Endodermal cell (in vitro differentiated cells): ENCODE measurements at regions not wholly inside any gene's neighbourhood (a gene's known extent, or its start where the extent isn't known, plus 50 kb on each side); places are given as distances from the start of the nearest gene placed in this dataset.

Experiments
- DNase-seq: peaks from one replicate; pipeline ENCODE4 v3.0.0-alpha.2; 2017
- H3K27ac ChIP-seq: 2 replicates; pipeline ENCODE4 v1.5.1; 2013; ENCODE audit warnings: mild to moderate bottlenecking, low read depth, low read length, moderate library complexity
- H3K27me3 ChIP-seq: 2 replicates; pipeline ENCODE4 v1.6.1; 2013; ENCODE audit warnings: mild to moderate bottlenecking, low read length, moderate library complexity; ENCODE audit not compliant: insufficient read depth, control insufficient read depth, poor library complexity, severe bottlenecking
- H3K36me3 ChIP-seq: 2 replicates; pipeline ENCODE4 v1.7.0; 2013; ENCODE audit warnings: mild to moderate bottlenecking, low read length, moderate library complexity; ENCODE audit not compliant: control insufficient read depth, insufficient read depth
- H3K4me1 ChIP-seq: one replicate; pipeline ENCODE4 v1.7.0; 2013; ENCODE audit warnings: low read length; ENCODE audit not compliant: control insufficient read depth, insufficient read depth
- H3K4me3 ChIP-seq: 2 replicates; pipeline ENCODE4 v1.5.1; 2013; ENCODE audit warnings: mild to moderate bottlenecking, low read length, moderate library complexity
- H3K9ac ChIP-seq: 2 replicates; pipeline ENCODE4 v1.6.1; 2013; ENCODE audit warnings: mild to moderate bottlenecking, low read length, moderate library complexity; ENCODE audit not compliant: poor library complexity, severe bottlenecking; ENCODE audit errors: extremely low read depth
- H3K9me3 ChIP-seq: 2 replicates; pipeline ENCODE4 v1.6.1; 2013; ENCODE audit warnings: mild to moderate bottlenecking, low read length, moderate library complexity; ENCODE audit not compliant: control insufficient read depth
- H3K27ac Mint-ChIP-seq: 2 replicates; pipeline ENCODE4 v1.8.0; 2020; ENCODE audit warnings: mixed read lengths
- H3K27me3 Mint-ChIP-seq: 2 replicates; pipeline ENCODE4 v1.8.0; 2021; ENCODE audit warnings: mild to moderate bottlenecking, mixed read lengths; ENCODE audit not compliant: insufficient read depth
- H3K36me3 Mint-ChIP-seq: 2 replicates; pipeline ENCODE4 v1.8.0; 2020; ENCODE audit warnings: low read depth, mixed read lengths
- H3K4me1 Mint-ChIP-seq: 2 replicates; pipeline ENCODE4 v1.8.0; 2020; ENCODE audit warnings: mixed read lengths
- H3K4me3 Mint-ChIP-seq: 2 replicates; pipeline ENCODE4 v1.8.0; 2020; ENCODE audit warnings: mild to moderate bottlenecking, moderate library complexity, mixed read lengths
- H3K9me3 Mint-ChIP-seq: 2 replicates; pipeline ENCODE4 v1.8.0; 2020; ENCODE audit warnings: mild to moderate bottlenecking, mixed read lengths
- TF ChIP-seq, protein P1 (sequence below): fragments of 200-600 bp; sonication (generic); conservative IDR thresholded peaks from 2 replicates; pipeline ENCODE4 v1.5.0; 2021; ENCODE audit warnings: antibody characterized with exemption, mild to moderate bottlenecking

DNA sequence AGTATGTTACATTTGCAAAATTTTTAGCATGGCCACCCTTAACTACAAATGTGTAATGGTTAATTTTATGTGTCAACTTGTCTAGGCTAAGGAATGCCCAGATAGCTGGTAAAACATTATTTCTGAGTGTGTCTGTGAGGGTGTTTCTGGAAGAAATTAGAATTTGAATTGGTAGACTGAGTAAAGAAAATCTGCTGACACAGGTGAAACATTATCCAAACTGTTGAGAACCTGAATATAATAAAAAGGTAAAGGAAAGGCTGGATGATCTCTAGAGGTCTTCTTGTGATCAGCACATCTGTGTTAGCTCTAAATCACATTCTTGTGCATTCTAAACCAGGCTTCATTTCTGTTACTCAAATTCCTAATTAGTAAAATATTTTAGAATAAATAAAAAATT is 100.8 kb downstream of the UCHL5 start:
- no peaks in the 10 kb centered on the region for H3K9me3 ChIP-seq
- H3K4me1 Mint-ChIP-seq: no peaks in the 10 kb centered on the region
- H3K9ac ChIP-seq: no peak overlapping the region
- no peaks in the 10 kb centered on the region for H3K9me3 Mint-ChIP-seq
- no peak overlapping the region for H3K27ac ChIP-seq
- no peak overlapping the region for H3K4me3 Mint-ChIP-seq
- no peaks in the 10 kb centered on the region for H3K27me3 ChIP-seq
- no peak for DNase-seq
- TF ChIP-seq, protein P1, sequence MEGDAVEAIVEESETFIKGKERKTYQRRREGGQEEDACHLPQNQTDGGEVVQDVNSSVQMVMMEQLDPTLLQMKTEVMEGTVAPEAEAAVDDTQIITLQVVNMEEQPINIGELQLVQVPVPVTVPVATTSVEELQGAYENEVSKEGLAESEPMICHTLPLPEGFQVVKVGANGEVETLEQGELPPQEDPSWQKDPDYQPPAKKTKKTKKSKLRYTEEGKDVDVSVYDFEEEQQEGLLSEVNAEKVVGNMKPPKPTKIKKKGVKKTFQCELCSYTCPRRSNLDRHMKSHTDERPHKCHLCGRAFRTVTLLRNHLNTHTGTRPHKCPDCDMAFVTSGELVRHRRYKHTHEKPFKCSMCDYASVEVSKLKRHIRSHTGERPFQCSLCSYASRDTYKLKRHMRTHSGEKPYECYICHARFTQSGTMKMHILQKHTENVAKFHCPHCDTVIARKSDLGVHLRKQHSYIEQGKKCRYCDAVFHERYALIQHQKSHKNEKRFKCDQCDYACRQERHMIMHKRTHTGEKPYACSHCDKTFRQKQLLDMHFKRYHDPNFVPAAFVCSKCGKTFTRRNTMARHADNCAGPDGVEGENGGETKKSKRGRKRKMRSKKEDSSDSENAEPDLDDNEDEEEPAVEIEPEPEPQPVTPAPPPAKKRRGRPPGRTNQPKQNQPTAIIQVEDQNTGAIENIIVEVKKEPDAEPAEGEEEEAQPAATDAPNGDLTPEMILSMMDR: no peak
- no peaks in the 10 kb centered on the region for H3K36me3 Mint-ChIP-seq
- H3K4me1 ChIP-seq: no peaks in the 10 kb centered on the region
- no peak overlapping the region for H3K4me3 ChIP-seq
- no peak overlapping the region for H3K27ac Mint-ChIP-seq
- no peaks in the 10 kb centered on the region for H3K36me3 ChIP-seq
- H3K27me3 Mint-ChIP-seq: no peaks in the 10 kb centered on the region

DNA sequence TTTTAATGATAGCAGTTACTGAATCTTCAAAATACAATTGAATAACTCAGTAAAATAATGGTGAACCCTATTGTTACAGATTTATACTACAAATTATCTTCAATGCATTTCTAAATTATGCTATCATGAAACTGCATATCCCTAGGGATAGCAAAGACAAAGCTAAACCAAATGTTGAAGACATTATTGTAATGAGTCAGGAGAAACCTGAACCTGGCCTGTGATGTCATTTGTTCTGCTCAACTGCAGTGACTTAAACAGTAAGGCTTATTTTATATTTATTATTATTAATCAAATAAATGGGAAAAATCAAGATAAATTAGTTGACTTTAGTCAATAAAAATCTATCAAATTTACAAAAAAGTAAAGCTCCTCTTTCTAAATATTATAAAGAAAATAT is 100.3 kb downstream of the UCHL5 start:
- Mint-ChIP-seq H3K27me3 (no peaks in the 10 kb centered on the region), H3K36me3 (no peaks in the 10 kb centered on the region), H3K4me3 (no peak overlapping the region), H3K9me3 (no peaks in the 10 kb centered on the region), H3K4me1 (no peaks in the 10 kb centered on the region), H3K27ac (no peak overlapping the region)
- DNase-seq: no peak
- Histone ChIP-seq H3K27ac (no peak overlapping the region), H3K4me3 (no peak overlapping the region), H3K27me3 (no peaks in the 10 kb centered on the region), H3K4me1 (no peaks in the 10 kb centered on the region), H3K9ac (no peak overlapping the region), H3K36me3 (no peaks in the 10 kb centered on the region), H3K9me3 (no peaks in the 10 kb centered on the region)
- TF ChIP-seq, protein P1: no peak

DNA sequence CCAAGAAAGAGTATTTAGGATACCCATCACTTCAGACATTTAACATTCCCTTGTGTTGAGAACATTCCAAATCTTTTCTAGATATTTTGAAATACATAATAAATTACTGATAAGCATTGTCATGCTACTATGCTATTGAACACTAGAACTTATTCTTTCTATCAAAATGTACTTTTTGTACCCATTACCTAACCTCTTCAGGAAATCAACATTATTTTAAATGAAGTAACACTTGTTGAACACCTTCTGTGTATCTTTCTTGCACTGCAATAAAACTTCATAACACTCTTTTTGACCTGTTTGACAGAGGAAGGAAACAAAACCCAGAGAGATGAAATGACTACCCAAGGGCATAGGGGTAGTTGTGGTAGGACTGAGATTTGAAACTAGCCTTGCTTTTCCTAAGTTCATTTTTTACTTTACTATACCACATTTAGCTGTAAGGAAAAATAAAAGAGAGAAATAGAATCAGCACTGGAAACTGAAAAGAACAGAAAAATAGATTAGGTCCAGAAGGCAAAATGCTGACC is 99.4 kb downstream of the UCHL5 start:
- no peak overlapping the region for H3K4me3 Mint-ChIP-seq
- H3K36me3 Mint-ChIP-seq: no peaks in the 10 kb centered on the region
- no peak overlapping the region for H3K27ac Mint-ChIP-seq
- no peaks in the 10 kb centered on the region for H3K36me3 ChIP-seq
- no peak overlapping the region for H3K9ac ChIP-seq
- H3K27ac ChIP-seq: no peak overlapping the region
- no peaks in the 10 kb centered on the region for H3K9me3 ChIP-seq
- no peaks in the 10 kb centered on the region for H3K4me1 ChIP-seq
- DNase-seq: no peak
- TF ChIP-seq, protein P1: no peak
- no peaks in the 10 kb centered on the region for H3K9me3 Mint-ChIP-seq
- no peaks in the 10 kb centered on the region for H3K27me3 ChIP-seq
- H3K27me3 Mint-ChIP-seq: no peaks in the 10 kb centered on the region
- H3K4me1 Mint-ChIP-seq: no peaks in the 10 kb centered on the region
- no peak overlapping the region for H3K4me3 ChIP-seq
